ENCODE measurements at regions not wholly inside any gene's neighbourhood (a gene's known extent, or its start where the extent isn't known, plus 50 kb on each side); places are given as distances from the start of the nearest gene placed in this dataset.

GRCh38 chr5:139741823-139742172 is 53.8 kb upstream of the PSD2 start:
- TF ChIP-seq, protein P1, sequence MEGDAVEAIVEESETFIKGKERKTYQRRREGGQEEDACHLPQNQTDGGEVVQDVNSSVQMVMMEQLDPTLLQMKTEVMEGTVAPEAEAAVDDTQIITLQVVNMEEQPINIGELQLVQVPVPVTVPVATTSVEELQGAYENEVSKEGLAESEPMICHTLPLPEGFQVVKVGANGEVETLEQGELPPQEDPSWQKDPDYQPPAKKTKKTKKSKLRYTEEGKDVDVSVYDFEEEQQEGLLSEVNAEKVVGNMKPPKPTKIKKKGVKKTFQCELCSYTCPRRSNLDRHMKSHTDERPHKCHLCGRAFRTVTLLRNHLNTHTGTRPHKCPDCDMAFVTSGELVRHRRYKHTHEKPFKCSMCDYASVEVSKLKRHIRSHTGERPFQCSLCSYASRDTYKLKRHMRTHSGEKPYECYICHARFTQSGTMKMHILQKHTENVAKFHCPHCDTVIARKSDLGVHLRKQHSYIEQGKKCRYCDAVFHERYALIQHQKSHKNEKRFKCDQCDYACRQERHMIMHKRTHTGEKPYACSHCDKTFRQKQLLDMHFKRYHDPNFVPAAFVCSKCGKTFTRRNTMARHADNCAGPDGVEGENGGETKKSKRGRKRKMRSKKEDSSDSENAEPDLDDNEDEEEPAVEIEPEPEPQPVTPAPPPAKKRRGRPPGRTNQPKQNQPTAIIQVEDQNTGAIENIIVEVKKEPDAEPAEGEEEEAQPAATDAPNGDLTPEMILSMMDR (conservative IDR thresholded peaks at IDR 0.05), result no peak
- TF ChIP-seq EZH2 (IDR thresholded peaks at IDR 0.05; ENCODE audit: low read depth), result no peak
